H1 (cell line): ENCODE measurements at regions not wholly inside any gene's neighbourhood (a gene's known extent, or its start where the extent isn't known, plus 50 kb on each side); places are given as distances from the start of the nearest gene placed in this dataset.

Source experiments
- TCF12 ChIP-seq: IDR thresholded peaks from 2 replicates; pipeline ENCODE4 v1.6.1; 2011; ENCODE audit warnings: low read depth, mild to moderate bottlenecking, low read length
- TF ChIP-seq, protein P1 (sequence below): IDR thresholded peaks from 2 replicates; pipeline ENCODE4 v1.6.1; 2011; ENCODE audit warnings: low read depth, mild to moderate bottlenecking, low read length; ENCODE audit not compliant: insufficient read depth

DNA sequence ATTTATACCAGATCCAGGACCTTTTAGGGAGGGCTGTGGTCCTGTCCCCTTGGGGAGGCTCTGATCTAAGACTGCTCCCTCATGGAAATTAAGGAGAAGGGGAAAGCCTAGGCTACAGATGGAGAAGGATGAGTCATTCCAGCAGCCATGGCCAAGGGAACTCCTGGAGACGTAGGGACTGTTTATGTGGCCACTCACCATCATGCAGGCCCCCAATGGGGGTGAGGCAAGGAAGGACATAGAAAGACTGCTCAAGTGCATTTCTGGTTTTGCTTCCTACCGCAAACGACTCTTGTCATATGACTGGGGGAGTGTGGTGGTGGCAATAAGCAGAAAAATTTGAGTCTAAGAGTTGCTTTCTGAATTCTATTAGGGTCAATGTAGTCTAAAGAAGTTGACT lies 54.0 kb upstream of the CYP1B1 start (continued):
- no peak for TF ChIP-seq TCF12
- TF ChIP-seq, protein P1, sequence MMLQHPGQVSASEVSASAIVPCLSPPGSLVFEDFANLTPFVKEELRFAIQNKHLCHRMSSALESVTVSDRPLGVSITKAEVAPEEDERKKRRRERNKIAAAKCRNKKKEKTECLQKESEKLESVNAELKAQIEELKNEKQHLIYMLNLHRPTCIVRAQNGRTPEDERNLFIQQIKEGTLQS, result no peak
- TF ChIP-seq, all 59 proteins: peak for 0
